Esophagus muscularis mucosa (tissue), 3 donors: ENCODE measurements at regions not wholly inside any gene's neighbourhood (a gene's known extent, or its start where the extent isn't known, plus 50 kb on each side); places are given as distances from the start of the nearest gene placed in this dataset.

ENCODE experiments used
- POLR2A ChIP-seq: fragments of 450-650 bp; IDR thresholded peaks from one replicate; pipeline ENCODE4 v1.6.1; 2017; ENCODE audit warnings: antibody characterized with exemption, moderate library complexity, mild to moderate bottlenecking, low read depth
- POLR2AphosphoS5 ChIP-seq, 2 donors: sonication (generic); formaldehyde crosslinking; IDR thresholded peaks; one replicate each; pipeline ENCODE4 v1.6.1; 2017; ENCODE audit warnings: antibody characterized with exemption in 2 of 2
- TF ChIP-seq, protein P1 (sequence below), 3 experiments: fragments of 200-600 bp in 2 of 3; fragments of 450-650 bp in 1 of 3; sonication (generic) in 2 of 3; IDR thresholded peaks; one replicate each; pipeline ENCODE4 v1.5.1; 2017 to 2019; ENCODE audit warnings: antibody characterized with exemption in 3 of 3, mild to moderate bottlenecking in 2 of 3, moderate library complexity in 1 of 3

DNA sequence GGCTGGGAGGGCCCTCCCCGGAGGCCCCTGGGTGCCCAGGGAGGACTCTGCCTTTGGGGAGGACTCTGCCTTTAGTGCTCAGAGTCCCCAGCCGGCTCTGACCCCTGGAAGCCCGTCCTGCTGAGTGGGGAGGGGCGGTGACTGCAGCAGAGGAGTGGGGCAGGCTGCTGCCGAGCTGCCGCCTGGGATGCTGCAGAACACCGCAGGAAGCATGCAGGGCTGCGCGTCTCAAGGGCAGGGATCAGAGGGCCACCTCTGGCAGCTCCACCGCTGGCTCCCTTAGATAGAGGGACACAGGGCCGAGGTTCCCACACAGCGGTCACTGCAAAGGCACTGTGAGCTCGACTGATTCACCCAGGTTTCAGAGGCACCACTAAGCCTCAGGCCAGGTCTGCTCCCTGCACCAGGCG, 82.2 kb upstream of the GATA5 start:
- TF ChIP-seq, protein P1, sequence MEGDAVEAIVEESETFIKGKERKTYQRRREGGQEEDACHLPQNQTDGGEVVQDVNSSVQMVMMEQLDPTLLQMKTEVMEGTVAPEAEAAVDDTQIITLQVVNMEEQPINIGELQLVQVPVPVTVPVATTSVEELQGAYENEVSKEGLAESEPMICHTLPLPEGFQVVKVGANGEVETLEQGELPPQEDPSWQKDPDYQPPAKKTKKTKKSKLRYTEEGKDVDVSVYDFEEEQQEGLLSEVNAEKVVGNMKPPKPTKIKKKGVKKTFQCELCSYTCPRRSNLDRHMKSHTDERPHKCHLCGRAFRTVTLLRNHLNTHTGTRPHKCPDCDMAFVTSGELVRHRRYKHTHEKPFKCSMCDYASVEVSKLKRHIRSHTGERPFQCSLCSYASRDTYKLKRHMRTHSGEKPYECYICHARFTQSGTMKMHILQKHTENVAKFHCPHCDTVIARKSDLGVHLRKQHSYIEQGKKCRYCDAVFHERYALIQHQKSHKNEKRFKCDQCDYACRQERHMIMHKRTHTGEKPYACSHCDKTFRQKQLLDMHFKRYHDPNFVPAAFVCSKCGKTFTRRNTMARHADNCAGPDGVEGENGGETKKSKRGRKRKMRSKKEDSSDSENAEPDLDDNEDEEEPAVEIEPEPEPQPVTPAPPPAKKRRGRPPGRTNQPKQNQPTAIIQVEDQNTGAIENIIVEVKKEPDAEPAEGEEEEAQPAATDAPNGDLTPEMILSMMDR (IDR thresholded peaks at IDR 0.05): no peak
- TF ChIP-seq POLR2A (no peak), POLR2AphosphoS5 (IDR thresholded peaks at IDR 0.05) (no peak)
